Fibroblast of skin of left quadriceps (primary cell): ENCODE measurements at regions not wholly inside any gene's neighbourhood (a gene's known extent, or its start where the extent isn't known, plus 50 kb on each side); places are given as distances from the start of the nearest gene placed in this dataset.
A peak's percentile ranks its signal among the peaks of the same experiment; 100 is the strongest.

Experiments
- DNase-seq, 2 experiments: peaks; one replicate each; pipeline ENCODE4 v3.0.0-alpha.2; 2013; ENCODE audit warnings: low read depth in 2 of 2

- DNase-seq: no peak
Observed at GRCh38 chr5:167577616-167578015, 713.8 kb upstream of the WWC1 start.

DNA sequence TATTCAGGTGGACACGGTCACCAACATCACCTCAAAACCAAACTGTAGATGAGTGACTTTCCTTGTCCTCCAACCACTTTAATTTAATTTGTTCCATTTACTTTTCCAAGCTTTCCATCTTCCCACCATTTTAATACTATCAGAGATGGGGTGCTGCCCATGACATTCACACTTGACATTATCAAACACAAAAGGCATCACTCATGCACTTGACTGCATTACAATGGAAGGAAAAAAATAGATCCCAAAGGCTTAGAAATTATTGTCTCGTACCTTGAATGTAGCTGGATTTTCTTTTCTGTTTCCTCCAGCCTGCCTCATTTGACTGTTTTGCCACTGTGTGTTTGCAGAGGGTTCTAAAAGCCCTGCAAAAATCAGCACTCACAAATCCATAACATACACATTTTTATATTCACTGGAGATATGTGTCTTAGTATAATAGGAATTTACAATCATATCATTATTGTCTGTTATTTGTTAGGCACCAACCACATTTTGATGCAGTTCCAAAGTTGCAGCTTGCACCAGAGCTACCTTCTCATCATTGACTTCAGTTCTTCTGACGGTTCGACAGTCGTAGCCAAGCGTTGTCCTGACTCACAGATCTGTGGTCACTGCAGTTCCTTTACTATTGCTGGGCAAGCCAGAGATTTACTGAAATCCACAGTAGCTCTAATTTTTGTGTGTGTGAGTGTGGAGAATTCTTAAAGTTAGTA is 712.3 kb upstream of the WWC1 start:
- DNase-seq: peak; percentile 69 to 70

DNA sequence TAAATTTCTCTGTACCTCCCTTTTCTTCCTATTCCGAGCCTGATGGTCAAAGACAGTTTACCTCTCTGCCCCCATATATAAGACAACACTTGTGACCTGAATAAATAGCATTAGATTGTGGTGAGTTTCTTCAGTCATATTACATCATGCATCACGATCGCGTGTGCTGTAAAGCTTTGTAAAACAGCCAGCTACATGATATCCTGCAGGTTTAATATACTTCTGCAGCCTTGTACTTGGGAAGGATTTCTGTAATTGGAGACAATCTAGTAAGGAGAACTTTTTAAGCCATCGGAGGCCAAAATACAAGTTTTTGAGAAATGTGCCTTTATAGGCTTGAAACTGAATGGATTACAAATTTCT is 711.8 kb upstream of the WWC1 start:
- peak; percentile 43 to 47 for DNase-seq

- DNase-seq: no peak
Observed at GRCh38 chr5:167580608-167581007, 710.8 kb upstream of the WWC1 start.

GRCh38 chr5:167582283-167582682 is 709.2 kb upstream of the WWC1 start:
- DNase-seq: peak in 1 of 2 experiments; percentile 33

DNA sequence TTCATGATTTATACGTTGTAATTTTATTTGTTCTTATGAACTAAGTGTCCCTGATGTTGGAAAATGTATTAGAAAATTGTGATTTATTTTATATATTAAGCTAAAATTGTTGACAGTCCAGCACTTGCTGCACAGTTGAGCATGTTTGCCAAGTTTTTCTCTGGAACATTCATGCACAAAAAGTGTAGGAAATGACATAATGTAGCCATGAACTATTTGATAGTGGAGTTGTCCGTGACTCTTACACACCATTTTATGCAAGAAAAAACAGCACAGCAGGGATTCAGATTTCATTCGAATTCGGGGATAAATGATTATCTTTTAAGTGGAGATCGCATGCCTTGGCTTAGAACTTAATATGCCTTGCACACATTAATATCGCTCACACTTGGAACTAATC is 708.6 kb upstream of the WWC1 start:
- peak in 1 of 2 experiments; percentile 27 for DNase-seq

DNA sequence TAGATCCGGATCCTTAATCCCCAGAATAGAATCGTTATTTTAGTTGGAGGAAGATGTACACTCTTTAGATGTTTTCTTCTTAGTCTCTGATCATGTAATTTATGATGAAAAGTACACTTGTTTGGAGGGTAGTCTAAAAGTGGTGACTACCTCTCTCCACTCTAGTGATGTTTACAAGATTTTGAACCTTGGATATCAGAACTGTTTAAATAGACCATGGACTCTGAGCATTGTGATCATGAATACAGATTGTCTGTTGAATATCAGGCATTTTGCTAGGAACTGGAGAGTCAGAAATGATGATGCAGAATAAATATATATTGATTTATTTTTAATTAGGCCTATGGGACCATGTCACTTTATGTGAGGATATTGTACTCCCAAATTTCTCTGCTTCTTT is 706.3 kb upstream of the WWC1 start:
- no peak for DNase-seq

- DNase-seq: peak in 1 of 2 experiments; percentile 30
Observed at GRCh38 chr5:167587772-167588437, 703.5 kb upstream of the WWC1 start.

- DNase-seq: no peak
Observed at GRCh38 chr5:167592114-167592513, 699.3 kb upstream of the WWC1 start.

DNA sequence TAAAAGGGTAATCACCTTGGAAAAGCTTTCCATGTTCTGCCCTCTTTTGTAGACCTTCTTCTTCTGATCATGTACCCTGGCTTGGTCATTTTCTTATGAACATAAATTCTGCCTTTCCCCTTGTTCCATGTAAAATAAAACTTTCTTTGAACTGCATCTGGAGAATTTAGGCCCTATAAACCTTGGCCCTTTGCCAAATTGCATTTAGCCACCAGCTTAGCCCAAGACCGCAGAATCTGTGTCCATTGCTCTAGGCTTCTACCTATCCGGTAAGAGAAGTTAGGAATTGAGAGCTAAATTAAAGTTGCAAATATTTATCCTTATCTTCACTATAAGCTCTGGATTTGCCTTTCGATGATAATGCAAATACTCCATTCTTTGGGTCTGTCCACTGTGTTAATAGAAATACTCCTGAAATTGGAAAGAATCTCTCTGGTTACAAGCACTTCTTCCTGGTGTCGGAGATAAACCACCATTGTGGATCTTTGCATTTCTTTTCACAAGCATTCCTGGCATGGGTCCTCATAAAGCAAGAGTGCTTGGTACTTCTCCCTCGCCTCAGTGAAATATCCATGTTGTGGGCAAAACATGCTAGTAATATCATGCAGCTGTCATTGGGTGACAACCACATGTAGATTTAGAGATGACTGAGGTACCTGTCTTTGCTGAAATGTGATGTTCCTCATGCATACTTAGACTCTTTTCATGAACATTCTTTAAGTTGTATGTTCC is 698.0 kb upstream of the WWC1 start:
- no peak for DNase-seq

DNA sequence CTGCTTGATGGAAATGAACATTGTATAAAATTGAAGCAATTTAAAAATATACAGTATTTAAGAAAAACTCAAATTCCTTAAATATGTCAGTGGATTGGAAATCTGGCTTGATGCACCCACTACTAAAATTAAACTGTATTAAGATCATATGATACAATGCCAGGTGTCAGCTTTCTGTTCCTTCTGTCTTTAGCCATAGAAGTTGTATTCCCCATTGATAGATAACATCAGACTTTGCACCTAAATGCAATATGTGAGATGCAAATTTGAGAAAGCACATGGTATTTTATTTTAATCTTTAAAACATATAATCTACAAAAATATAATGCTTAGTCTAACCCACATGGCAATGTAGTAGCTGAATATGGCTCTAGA is 697.4 kb upstream of the WWC1 start:
- no peak for DNase-seq

GRCh38 chr5:167594750-167595149 is 696.7 kb upstream of the WWC1 start:
- DNase-seq: no peak

GRCh38 chr5:167595196-167595595 is 696.2 kb upstream of the WWC1 start:
- DNase-seq: no peak

DNA sequence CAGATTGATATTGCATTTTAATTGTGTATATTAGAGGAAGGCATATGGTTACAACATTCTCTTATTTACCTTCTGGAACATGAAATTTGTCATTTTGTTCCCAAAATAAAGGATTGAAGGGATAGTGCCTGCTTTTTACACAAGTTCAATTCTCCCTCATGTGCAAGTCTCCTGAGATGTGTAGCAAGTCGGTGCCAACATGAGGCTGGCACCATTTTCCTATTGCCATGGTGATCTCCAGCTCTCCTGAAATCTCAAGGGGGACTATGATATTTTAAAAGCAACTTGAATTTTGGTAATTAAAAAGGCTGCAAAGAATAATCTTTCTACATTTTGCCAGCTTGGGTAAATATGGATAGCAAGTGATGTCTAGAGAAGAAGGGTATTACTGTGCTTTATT is 693.3 kb upstream of the WWC1 start:
- no peak for DNase-seq

- DNase-seq: peak; percentile 30 to 33
Observed at GRCh38 chr5:167602067-167602466, 689.4 kb upstream of the WWC1 start.

DNA sequence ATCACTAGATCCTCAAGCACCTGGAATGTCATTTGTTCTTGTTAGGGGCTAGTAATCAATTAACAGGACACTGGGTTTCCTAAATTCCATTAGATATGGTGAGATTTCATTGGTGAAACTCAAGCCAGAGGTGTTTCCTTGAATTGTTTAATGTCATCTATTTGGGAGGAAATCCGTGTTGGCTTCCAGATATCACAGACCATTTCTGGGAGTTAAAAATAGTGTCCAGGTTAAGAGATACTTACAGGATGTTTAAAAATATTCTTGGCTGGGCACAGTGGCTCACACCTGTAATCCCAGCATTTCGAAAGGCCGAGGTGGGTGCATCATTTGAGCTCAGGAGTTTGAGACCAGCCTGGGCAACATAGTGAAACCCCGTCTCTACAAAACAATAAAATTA is 688.3 kb upstream of the WWC1 start:
- no peak for DNase-seq

GRCh38 chr5:167608390-167609272 is 682.8 kb upstream of the WWC1 start:
- DNase-seq: no peak

DNA sequence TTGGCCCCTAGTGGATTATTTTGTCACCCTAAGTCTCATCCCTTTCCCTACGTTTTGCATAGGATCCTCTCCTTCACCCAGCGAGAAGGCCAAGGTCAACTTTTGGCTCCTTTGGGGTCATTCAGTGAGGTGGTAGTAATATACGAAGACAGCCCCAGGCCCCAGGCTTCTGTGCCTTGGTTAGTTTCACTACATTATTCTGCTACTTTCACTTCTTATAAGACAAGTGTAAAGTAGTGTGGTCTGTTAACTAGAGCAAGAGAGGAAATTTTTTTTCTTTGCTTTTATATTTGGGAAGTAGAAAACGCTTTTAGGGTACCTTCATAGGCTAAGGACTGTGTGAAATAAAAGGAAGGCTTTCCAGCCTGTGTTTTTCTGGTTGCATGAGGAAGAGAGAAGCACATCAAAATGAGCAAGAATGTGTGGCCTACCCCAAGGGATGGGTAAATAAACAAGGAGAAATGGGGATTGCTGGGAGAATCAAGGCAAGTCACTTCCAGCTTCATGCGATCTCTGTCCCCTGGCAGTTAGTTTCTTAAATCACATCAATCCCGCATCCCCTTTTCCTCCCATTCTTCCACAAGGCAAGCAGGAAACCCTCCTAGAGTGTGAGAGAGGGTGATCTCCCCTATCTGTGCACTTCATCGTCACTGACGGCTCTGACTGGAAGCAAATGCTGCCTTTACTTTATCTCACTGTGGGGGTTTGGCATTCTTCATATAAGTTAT is 677.0 kb upstream of the WWC1 start:
- DNase-seq: no peak

GRCh38 chr5:167616043-167616890 is 675.2 kb upstream of the WWC1 start:
- no peak for DNase-seq

GRCh38 chr5:167623354-167623753 is 668.1 kb upstream of the WWC1 start:
- DNase-seq: no peak
